ENCODE measurements at regions not wholly inside any gene's neighbourhood (a gene's known extent, or its start where the extent isn't known, plus 50 kb on each side); places are given as distances from the start of the nearest gene placed in this dataset.

DNA sequence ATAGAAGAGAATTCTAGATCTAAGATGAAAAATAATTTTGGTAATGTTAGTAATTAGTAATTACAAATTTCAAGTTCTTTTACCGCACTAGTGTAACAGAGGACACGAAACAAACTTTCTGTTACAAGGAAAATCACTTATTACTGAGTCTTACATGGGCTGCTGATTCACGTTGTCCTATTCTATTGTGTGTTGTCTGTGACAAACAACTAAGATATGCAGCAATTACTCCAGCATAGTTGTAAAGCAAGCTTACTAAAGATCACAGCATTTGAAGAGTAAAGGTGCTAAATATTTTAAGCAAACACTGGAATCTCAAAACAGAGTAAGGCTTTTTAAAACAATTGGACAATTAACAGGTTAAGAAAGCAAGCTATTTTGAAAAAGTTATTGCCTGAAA, 502.3 kb downstream of the KCNT2 start (continued):
- no peak for TF ChIP-seq YY1 (IDR thresholded peaks at IDR 0.05; ENCODE audit: extremely low read depth, insufficient replicate concordance, low read depth, low read length)
- no peak for TF ChIP-seq ELF1 (IDR thresholded peaks at IDR 0.05; ENCODE audit: borderline replicate concordance, low read depth)
- no peak for TF ChIP-seq FOSL1 (IDR thresholded peaks at IDR 0.05; ENCODE audit: low read depth)
- TF ChIP-seq, protein P1, sequence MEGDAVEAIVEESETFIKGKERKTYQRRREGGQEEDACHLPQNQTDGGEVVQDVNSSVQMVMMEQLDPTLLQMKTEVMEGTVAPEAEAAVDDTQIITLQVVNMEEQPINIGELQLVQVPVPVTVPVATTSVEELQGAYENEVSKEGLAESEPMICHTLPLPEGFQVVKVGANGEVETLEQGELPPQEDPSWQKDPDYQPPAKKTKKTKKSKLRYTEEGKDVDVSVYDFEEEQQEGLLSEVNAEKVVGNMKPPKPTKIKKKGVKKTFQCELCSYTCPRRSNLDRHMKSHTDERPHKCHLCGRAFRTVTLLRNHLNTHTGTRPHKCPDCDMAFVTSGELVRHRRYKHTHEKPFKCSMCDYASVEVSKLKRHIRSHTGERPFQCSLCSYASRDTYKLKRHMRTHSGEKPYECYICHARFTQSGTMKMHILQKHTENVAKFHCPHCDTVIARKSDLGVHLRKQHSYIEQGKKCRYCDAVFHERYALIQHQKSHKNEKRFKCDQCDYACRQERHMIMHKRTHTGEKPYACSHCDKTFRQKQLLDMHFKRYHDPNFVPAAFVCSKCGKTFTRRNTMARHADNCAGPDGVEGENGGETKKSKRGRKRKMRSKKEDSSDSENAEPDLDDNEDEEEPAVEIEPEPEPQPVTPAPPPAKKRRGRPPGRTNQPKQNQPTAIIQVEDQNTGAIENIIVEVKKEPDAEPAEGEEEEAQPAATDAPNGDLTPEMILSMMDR (IDR thresholded peaks at IDR 0.05 in 2 of 3, conservative IDR thresholded peaks at IDR 0.05 in 1 of 3; ENCODE audit: borderline replicate concordance in 1 of 3, insufficient read depth in 1 of 3, low read depth in 2 of 3, low read length in 2 of 3), result no peak

DNA sequence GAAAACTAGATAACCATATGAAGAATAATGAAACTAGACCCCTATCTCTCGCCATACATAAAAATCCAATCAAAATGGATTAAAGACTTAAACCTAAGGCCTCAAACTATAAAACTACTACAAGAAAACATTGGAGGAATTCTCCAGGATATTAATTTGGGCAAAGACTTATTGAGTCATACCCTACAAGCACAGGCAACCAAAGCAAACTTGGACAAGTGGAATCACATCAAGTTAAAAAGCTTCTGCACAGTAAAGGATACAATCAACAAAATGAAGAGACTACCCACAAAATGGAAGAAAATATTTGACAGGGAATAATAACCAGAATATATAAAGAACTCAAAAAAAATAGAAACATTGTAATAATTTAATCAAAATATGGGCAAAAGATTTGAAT, 505.4 kb downstream of the KCNT2 start:
- Histone ChIP-seq H3K4me3 (replicated peaks in 1 of 2; ENCODE audit: low read depth in 1 of 2, low read length in 2 of 2) (no peak overlapping the region), H3K9ac (ENCODE audit: low read length) (no peak overlapping the region), H3K27ac (ENCODE audit: low read depth, low read length) (no peak overlapping the region), H3K36me3 (ENCODE audit: control insufficient read depth in 1 of 2, insufficient read depth in 2 of 2, low read length in 2 of 2) (no peaks in the 10 kb centered on the region), H3K27me3 (ENCODE audit: insufficient read depth, low read length) (no peaks in the 10 kb centered on the region), H2AFZ (ENCODE audit: low read depth, low read length, poor library complexity, severe bottlenecking) (no peak overlapping the region), H3K9me2 (ENCODE audit: insufficient read depth) (no peaks in the 10 kb centered on the region), H3K79me2 (ENCODE audit: insufficient read depth, low read length) (no peaks in the 10 kb centered on the region), H3K9me3 (ENCODE audit: control insufficient read depth in 1 of 2, insufficient read depth in 1 of 2, low read depth in 1 of 2, low read length in 2 of 2) (no peaks in the 10 kb centered on the region), H3K4me2 (ENCODE audit: low read length) (no peak overlapping the region), H4K20me1 (ENCODE audit: insufficient read depth) (no peaks in the 10 kb centered on the region), H3K4me1 (ENCODE audit: control insufficient read depth in 1 of 2, insufficient read depth in 2 of 2, low read length in 2 of 2) (no peaks in the 10 kb centered on the region)
- no peak for DNase-seq (ENCODE audit: low read depth, low spot score)
- ChIA-PET RAD21 (ENCODE audit: low non-redundant PET in 1 of 2, low total read pairs in 2 of 2, uncharacterized antibody in 2 of 2, unreplicated experiment in 2 of 2) (no interaction called here), CTCF (no interaction called here), POLR2A (no interaction called here)
- intact Hi-C loops (cut with micrococcal nuclease), result no loop called here
- TF ChIP-seq ZFX (IDR thresholded peaks at IDR 0.05) (no peak), YY1 (IDR thresholded peaks at IDR 0.05; ENCODE audit: extremely low read depth, insufficient replicate concordance, low read depth, low read length) (no peak), JUND (IDR thresholded peaks at IDR 0.05) (no peak), POLR2A (IDR thresholded peaks at IDR 0.05; ENCODE audit: borderline replicate concordance, extremely low read depth, insufficient read depth, insufficient read length) (no peak), RAD21 (IDR thresholded peaks at IDR 0.05; ENCODE audit: low read depth) (no peak), SP1 (IDR thresholded peaks at IDR 0.05; ENCODE audit: low read depth) (no peak)
- TF ChIP-seq, protein P2, sequence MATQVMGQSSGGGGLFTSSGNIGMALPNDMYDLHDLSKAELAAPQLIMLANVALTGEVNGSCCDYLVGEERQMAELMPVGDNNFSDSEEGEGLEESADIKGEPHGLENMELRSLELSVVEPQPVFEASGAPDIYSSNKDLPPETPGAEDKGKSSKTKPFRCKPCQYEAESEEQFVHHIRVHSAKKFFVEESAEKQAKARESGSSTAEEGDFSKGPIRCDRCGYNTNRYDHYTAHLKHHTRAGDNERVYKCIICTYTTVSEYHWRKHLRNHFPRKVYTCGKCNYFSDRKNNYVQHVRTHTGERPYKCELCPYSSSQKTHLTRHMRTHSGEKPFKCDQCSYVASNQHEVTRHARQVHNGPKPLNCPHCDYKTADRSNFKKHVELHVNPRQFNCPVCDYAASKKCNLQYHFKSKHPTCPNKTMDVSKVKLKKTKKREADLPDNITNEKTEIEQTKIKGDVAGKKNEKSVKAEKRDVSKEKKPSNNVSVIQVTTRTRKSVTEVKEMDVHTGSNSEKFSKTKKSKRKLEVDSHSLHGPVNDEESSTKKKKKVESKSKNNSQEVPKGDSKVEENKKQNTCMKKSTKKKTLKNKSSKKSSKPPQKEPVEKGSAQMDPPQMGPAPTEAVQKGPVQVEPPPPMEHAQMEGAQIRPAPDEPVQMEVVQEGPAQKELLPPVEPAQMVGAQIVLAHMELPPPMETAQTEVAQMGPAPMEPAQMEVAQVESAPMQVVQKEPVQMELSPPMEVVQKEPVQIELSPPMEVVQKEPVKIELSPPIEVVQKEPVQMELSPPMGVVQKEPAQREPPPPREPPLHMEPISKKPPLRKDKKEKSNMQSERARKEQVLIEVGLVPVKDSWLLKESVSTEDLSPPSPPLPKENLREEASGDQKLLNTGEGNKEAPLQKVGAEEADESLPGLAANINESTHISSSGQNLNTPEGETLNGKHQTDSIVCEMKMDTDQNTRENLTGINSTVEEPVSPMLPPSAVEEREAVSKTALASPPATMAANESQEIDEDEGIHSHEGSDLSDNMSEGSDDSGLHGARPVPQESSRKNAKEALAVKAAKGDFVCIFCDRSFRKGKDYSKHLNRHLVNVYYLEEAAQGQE (IDR thresholded peaks at IDR 0.05; ENCODE audit: low read depth), result no peak
- TF ChIP-seq, protein P3, sequence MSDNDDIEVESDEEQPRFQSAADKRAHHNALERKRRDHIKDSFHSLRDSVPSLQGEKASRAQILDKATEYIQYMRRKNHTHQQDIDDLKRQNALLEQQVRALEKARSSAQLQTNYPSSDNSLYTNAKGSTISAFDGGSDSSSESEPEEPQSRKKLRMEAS (IDR thresholded peaks at IDR 0.05), result no peak
- TF ChIP-seq, protein P1 (IDR thresholded peaks at IDR 0.05 in 2 of 3, conservative IDR thresholded peaks at IDR 0.05 in 1 of 3; ENCODE audit: borderline replicate concordance in 1 of 3, insufficient read depth in 1 of 3, low read depth in 2 of 3, low read length in 2 of 3), result no peak
- TF ChIP-seq, protein P4, sequence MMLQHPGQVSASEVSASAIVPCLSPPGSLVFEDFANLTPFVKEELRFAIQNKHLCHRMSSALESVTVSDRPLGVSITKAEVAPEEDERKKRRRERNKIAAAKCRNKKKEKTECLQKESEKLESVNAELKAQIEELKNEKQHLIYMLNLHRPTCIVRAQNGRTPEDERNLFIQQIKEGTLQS (IDR thresholded peaks at IDR 0.05), result no peak
- no peak for ATAC-seq
- BruUV-seq (replicated peaks), result no TSS peak

Measured in HCT116 (cell line).